ENCODE measurements at regions not wholly inside any gene's neighbourhood (a gene's known extent, or its start where the extent isn't known, plus 50 kb on each side); places are given as distances from the start of the nearest gene placed in this dataset.

GRCh38 chr2:217016796-217017419 is 157.0 kb upstream of the TNP1 start:
- POLR2A ChIA-PET (ENCODE audit: low non-redundant PET), result no interaction called here
- H3K27ac ChIP-seq (ENCODE audit: low read depth, low read length, poor library complexity, severe bottlenecking), result no peak overlapping the region

GRCh38 chr2:217014328-217015105 is 154.7 kb upstream of the TNP1 start:
- no peak for DNase-seq (ENCODE audit: low spot score)
- Histone ChIP-seq H3K27me3 (replicated peaks; ENCODE audit: insufficient read depth, low read depth, low read length, poor library complexity) (peaks cover 16% of the 10 kb centered on the region), H3K36me3 (ENCODE audit: insufficient read depth, low read length, poor library complexity, severe bottlenecking) (no peaks in the 10 kb centered on the region), H3K27ac (ENCODE audit: low read depth, low read length, poor library complexity, severe bottlenecking) (no peak overlapping the region), H3K4me3 (ENCODE audit: low read depth, low read length, poor library complexity, severe bottlenecking) (no peak overlapping the region), H3K9me3 (ENCODE audit: low read depth, low read length, poor library complexity, severe bottlenecking) (no peaks in the 10 kb centered on the region), H3K4me1 (ENCODE audit: insufficient read depth, low read length, poor library complexity, severe bottlenecking) (no peaks in the 10 kb centered on the region)
- CTCF ChIA-PET, result no interaction called here
- POLR2A ChIA-PET (ENCODE audit: low non-redundant PET), result no interaction called here
- no peak for TF ChIP-seq CTCF (conservative IDR thresholded peaks at IDR 0.05; ENCODE audit: low read depth, low read length)
- intact Hi-C loops (cut with micrococcal nuclease; ENCODE audit: unreplicated experiment), result no loop called here
- BruUV-seq (replicated peaks), result no TSS peak

More at GRCh38 chr2:217016796-217017419, 157.0 kb upstream of the TNP1 start:
- DNase-seq (ENCODE audit: low spot score), result no peak
- TF ChIP-seq EZH2 (IDR thresholded peaks at IDR 0.05; ENCODE audit: borderline replicate concordance, low read depth, low read length, poor library complexity, severe bottlenecking) (no peak), CTCF (conservative IDR thresholded peaks at IDR 0.05; ENCODE audit: low read depth, low read length) (no peak)
- BruUV-seq (replicated peaks), result no TSS peak
- peaks cover 21% of the 10 kb centered on the region for H3K27me3 ChIP-seq (replicated peaks; ENCODE audit: insufficient read depth, low read depth, low read length, poor library complexity)
- H3K36me3 ChIP-seq (ENCODE audit: insufficient read depth, low read length, poor library complexity, severe bottlenecking), result no peaks in the 10 kb centered on the region
- no peaks in the 10 kb centered on the region for H3K9me3 ChIP-seq (ENCODE audit: low read depth, low read length, poor library complexity, severe bottlenecking)
- H3K4me3 ChIP-seq (ENCODE audit: low read depth, low read length, poor library complexity, severe bottlenecking), result no peak overlapping the region
- H3K4me1 ChIP-seq (ENCODE audit: insufficient read depth, low read length, poor library complexity, severe bottlenecking), result no peaks in the 10 kb centered on the region
- intact Hi-C loops (cut with micrococcal nuclease; ENCODE audit: unreplicated experiment), result no loop called here
- CTCF ChIA-PET, result no interaction called here

DNA sequence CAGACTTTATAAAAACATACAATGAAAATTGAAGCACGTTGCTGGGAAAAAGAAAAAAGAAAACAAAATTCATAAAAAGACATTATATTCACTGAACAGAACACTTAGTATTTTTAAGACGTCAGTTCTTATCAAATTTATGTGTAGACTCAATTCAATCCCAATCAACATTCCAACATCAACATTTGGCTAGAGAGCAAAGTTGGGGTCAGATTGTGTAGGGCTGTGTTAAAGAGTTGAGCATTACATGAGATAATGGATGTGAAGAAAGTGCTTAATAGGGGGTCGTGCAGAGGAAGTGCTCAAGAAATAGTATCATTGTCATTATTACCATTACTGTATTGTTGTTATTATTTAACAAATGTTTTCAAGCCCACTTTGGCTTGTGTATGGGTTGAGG is 154.1 kb upstream of the TNP1 start:
- ChIA-PET POLR2A (ENCODE audit: low non-redundant PET) (no interaction called here), CTCF (no interaction called here)
- no peak overlapping the region for H3K27ac ChIP-seq (ENCODE audit: low read depth, low read length, poor library complexity, severe bottlenecking)
- intact Hi-C loops (cut with micrococcal nuclease; ENCODE audit: unreplicated experiment), result no loop called here
- no peaks in the 10 kb centered on the region for H3K36me3 ChIP-seq (ENCODE audit: insufficient read depth, low read length, poor library complexity, severe bottlenecking)
- no peak for DNase-seq (ENCODE audit: low spot score)
- no peaks in the 10 kb centered on the region for H3K9me3 ChIP-seq (ENCODE audit: low read depth, low read length, poor library complexity, severe bottlenecking)
- H3K27me3 ChIP-seq (replicated peaks; ENCODE audit: insufficient read depth, low read depth, low read length, poor library complexity), result peaks cover 13% of the 10 kb centered on the region
- H3K4me3 ChIP-seq (ENCODE audit: low read depth, low read length, poor library complexity, severe bottlenecking), result no peak overlapping the region
- no TSS peak for BruUV-seq (replicated peaks)
- H3K4me1 ChIP-seq (ENCODE audit: insufficient read depth, low read length, poor library complexity, severe bottlenecking), result no peaks in the 10 kb centered on the region
- TF ChIP-seq EZH2 (IDR thresholded peaks at IDR 0.05; ENCODE audit: borderline replicate concordance, low read depth, low read length, poor library complexity, severe bottlenecking) (no peak), CTCF (conservative IDR thresholded peaks at IDR 0.05; ENCODE audit: low read depth, low read length) (no peak)
